Suprapubic skin (tissue), 4 donors: ENCODE measurements at regions not wholly inside any gene's neighbourhood (a gene's known extent, or its start where the extent isn't known, plus 50 kb on each side); places are given as distances from the start of the nearest gene placed in this dataset.

Experiments
- CTCF ChIP-seq, 2 donors: fragments of 200-600 bp in 1 of 2; fragments of 450-650 bp in 1 of 2; sonication (generic) in 1 of 2; IDR thresholded peaks; one replicate each; pipeline ENCODE4 v1.5.1; 2016 to 2019; ENCODE audit warnings: antibody characterized with exemption in 2 of 2, mild to moderate bottlenecking in 1 of 2, moderate library complexity in 1 of 2
- POLR2A ChIP-seq, 2 donors: fragments of 450-650 bp; IDR thresholded peaks; one replicate each; pipeline ENCODE4 v1.6.1; 2017; ENCODE audit warnings: antibody characterized with exemption in 2 of 2, mild to moderate bottlenecking in 2 of 2, moderate library complexity in 2 of 2
- POLR2AphosphoS5 ChIP-seq, 3 donors: sonication (generic); formaldehyde crosslinking; IDR thresholded peaks; one replicate each; pipeline ENCODE4 v1.6.1; 2017; ENCODE audit warnings: antibody characterized with exemption in 3 of 3

GRCh38 chr12:128109236-128109635 lies 157.7 kb upstream of the TMEM132C start:
- TF ChIP-seq CTCF (IDR thresholded peaks at IDR 0.05), result no peak
- no peak for TF ChIP-seq POLR2AphosphoS5 (IDR thresholded peaks at IDR 0.05)
- TF ChIP-seq POLR2A (IDR thresholded peaks at IDR 0.05), result no peak
